Cardiac fibroblast (primary cell): ENCODE measurements at regions not wholly inside any gene's neighbourhood (a gene's known extent, or its start where the extent isn't known, plus 50 kb on each side); places are given as distances from the start of the nearest gene placed in this dataset.

Source experiments
- DNase-seq, 2 donors: peaks; one replicate each; pipeline versions ENCODE4 v3.0.0 to v3.0.0-alpha.2; 2010; ENCODE audit warnings: low read depth in 2 of 2
- H3K4me3 ChIP-seq, 2 donors: replicated peaks in 1 of 2; 1 replicate in 1 of 2; 2 replicates in 1 of 2; pipeline ENCODE4 v1.5.1; 2011; ENCODE audit warnings: low read depth in 2 of 2, low read length in 2 of 2, mild to moderate bottlenecking in 2 of 2, moderate library complexity in 1 of 2
- TF ChIP-seq, protein P1 (sequence below): IDR thresholded peaks from one replicate; pipeline ENCODE4 v1.5.1; 2011; ENCODE audit warnings: low read depth, mild to moderate bottlenecking, low read length, inconsistent platforms

GRCh38 chr1:29524285-29525065, 288.2 kb downstream of the PTPRU start:
- no peak for DNase-seq
- H3K4me3 ChIP-seq: no peak overlapping the region
- TF ChIP-seq, protein P1, sequence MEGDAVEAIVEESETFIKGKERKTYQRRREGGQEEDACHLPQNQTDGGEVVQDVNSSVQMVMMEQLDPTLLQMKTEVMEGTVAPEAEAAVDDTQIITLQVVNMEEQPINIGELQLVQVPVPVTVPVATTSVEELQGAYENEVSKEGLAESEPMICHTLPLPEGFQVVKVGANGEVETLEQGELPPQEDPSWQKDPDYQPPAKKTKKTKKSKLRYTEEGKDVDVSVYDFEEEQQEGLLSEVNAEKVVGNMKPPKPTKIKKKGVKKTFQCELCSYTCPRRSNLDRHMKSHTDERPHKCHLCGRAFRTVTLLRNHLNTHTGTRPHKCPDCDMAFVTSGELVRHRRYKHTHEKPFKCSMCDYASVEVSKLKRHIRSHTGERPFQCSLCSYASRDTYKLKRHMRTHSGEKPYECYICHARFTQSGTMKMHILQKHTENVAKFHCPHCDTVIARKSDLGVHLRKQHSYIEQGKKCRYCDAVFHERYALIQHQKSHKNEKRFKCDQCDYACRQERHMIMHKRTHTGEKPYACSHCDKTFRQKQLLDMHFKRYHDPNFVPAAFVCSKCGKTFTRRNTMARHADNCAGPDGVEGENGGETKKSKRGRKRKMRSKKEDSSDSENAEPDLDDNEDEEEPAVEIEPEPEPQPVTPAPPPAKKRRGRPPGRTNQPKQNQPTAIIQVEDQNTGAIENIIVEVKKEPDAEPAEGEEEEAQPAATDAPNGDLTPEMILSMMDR: no peak

- DNase-seq: no peak
- TF ChIP-seq, protein P1: no peak
- H3K4me3 ChIP-seq: no peak overlapping the region
These were observed 287.3 kb downstream of the PTPRU start for GRCh38 chr1:29523576-29523975.

- no peak overlapping the region for H3K4me3 ChIP-seq
- TF ChIP-seq, protein P1: no peak
- DNase-seq: no peak
These were observed 286.8 kb downstream of the PTPRU start for GRCh38 chr1:29523136-29523535.

DNA sequence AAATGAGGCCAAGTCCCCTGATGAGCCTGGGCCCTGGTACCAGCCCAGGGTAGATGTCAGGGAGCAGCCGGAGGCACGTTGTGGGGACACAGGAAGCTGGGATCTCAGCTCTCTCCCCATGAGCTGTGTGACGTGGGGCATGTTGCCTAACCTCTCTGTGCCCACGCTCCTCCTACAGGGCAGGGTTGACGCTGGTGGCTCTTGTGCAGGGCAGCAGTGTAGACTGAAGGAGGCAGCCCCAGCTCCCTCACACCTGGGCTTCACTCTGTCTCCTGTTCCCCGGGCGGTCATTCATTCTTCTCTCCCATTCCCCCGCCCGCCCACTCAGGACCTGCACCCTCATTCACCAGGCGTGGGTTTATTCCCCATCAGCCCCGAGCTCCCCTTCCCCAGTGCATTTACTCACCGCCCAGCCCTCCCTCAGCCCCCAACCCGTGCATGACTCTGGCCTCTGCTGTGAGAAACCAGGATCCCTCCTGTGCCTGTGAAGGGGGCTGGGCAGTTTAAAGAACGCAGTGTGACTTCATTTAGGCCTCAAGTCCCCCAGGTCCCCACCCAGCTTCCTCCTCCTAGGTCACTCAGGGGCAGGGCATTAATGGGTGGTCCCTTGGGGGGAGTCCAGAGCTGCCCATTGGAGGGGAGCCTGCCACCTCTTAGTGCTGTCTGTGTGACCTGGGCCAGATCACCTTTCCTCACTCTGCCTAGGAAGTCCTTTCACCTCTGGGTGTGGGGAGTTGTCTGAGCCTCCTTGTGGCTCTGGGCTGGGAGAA, 285.7 kb downstream of the PTPRU start:
- no peak overlapping the region for H3K4me3 ChIP-seq
- TF ChIP-seq, protein P1: no peak
- no peak for DNase-seq

DNA sequence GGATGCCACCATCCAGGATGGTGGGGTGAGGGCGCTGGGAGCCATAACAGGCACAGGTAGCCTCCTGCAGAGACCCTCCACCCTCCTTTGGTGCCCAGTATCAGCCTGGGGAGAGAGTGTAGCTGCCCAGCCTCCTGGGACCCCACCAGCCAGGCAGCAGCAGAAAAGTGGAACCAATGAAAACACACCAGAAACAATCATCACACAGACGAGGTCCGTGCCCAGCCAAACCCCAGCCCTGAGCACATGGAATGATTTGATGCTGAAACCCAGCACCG, 285.1 kb downstream of the PTPRU start:
- TF ChIP-seq, protein P1: no peak
- no peak overlapping the region for H3K4me3 ChIP-seq
- DNase-seq: no peak

DNA sequence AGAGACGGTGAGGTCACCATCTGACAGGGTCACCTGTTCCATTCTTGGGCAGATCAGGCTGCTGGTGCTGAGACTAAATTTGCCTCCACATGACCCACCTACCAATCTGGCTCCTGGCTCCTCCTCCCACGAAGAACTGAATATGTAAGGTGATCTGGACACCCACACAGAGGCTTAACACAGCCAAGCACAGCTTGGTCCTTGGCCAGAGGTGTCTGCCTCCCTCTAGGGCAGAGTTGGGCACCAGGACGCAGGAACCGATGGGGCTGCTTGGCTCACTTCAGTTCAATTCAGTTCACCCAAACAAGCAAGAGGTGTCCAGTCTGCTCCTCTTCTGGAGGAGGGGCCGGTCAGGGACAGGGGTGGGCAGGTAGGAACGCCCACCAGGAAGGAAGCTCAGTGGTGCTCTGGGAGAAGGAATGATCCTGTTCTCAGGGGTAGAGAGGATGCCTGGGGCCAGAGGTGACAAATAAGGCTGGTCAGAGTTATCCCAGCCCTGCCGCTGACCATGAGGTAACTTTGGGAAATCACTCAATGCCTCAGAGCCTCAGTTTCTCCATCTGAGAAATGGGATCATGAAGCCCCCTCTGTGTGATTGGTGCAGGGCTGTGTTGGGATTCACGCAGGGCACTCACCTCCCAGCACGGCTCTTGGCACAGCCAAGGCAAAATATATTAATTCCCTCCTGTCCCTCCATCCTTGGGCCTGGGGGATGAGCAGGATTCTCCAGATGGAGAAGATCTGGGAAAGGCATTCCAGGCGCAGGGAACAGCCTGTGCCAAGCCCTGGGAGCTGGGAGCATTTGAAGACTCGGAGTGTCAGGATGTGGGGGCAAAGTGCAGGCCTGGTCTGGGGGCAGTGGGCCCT, 284.5 kb downstream of the PTPRU start:
- TF ChIP-seq, protein P1: no peak
- no peak for DNase-seq

More for the DNA sequence above, 284.5 kb downstream of the PTPRU start:
- no peak overlapping the region for H3K4me3 ChIP-seq
